Lung (tissue), 11 donors: ENCODE measurements at regions not wholly inside any gene's neighbourhood (a gene's known extent, or its start where the extent isn't known, plus 50 kb on each side); places are given as distances from the start of the nearest gene placed in this dataset.

Source experiments
- ATAC-seq: fragments of 200-7000 bp; cut with Tn5 transposase; one replicate; pipeline ENCODE4 v1.9.1; 2020; ENCODE audit warnings: moderate number of reproducible peaks; ENCODE audit not compliant: insufficient read depth, low FRiP score
- DNase-seq, 3 donors: peaks; one replicate each; pipeline ENCODE4 v3.0.0-alpha.2; 2013 to 2017
- H3K27ac ChIP-seq, 2 donors: one replicate each; pipeline ENCODE4 v1.5.1; 2013; ENCODE audit warnings: mild to moderate bottlenecking in 2 of 2, moderate library complexity in 2 of 2, control low read depth in 1 of 2, inconsistent platforms in 1 of 2, low read depth in 1 of 2, low read length in 1 of 2
- H3K27me3 ChIP-seq, 3 donors: one replicate each; pipeline ENCODE4 v1.5.1; 2013; ENCODE audit warnings: low read length in 2 of 3; ENCODE audit not compliant: control insufficient read depth in 3 of 3, insufficient read depth in 3 of 3
- H3K36me3 ChIP-seq, 4 donors: one replicate each; pipeline ENCODE4 v1.5.1; 2013; ENCODE audit warnings: low read length in 4 of 4, mild to moderate bottlenecking in 1 of 4, moderate library complexity in 1 of 4; ENCODE audit not compliant: control insufficient read depth in 4 of 4, insufficient read depth in 4 of 4
- H3K4me1 ChIP-seq, 5 donors: one replicate each; pipeline ENCODE4 v1.5.1; 2013; ENCODE audit warnings: low read length in 5 of 5, mild to moderate bottlenecking in 2 of 5, moderate library complexity in 1 of 5; ENCODE audit not compliant: control insufficient read depth in 5 of 5, insufficient read depth in 5 of 5
- H3K4me3 ChIP-seq: one replicate; pipeline ENCODE4 v1.5.1; 2013; ENCODE audit warnings: mild to moderate bottlenecking, control low read depth, moderate library complexity
- H3K9ac ChIP-seq, 2 donors: one replicate each; pipeline ENCODE4 v1.5.1; 2013; ENCODE audit warnings: low read length in 2 of 2, control low read depth in 1 of 2; ENCODE audit not compliant: insufficient read depth in 1 of 2
- H3K9me3 ChIP-seq, 4 donors: one replicate each; pipeline ENCODE4 v1.5.1; 2013; ENCODE audit warnings: low read length in 3 of 4, mild to moderate bottlenecking in 1 of 4, moderate library complexity in 1 of 4; ENCODE audit not compliant: control insufficient read depth in 4 of 4, insufficient read depth in 3 of 4
- CTCF ChIP-seq: IDR thresholded peaks from 2 replicates; pipeline ENCODE4 v1.5.1; 2012; ENCODE audit warnings: mild to moderate bottlenecking; ENCODE audit errors: control extremely low read depth, extremely low read depth
- WGBS, 2 donors: extraction: QIAGEN DNeasy Blood & Tissue Kit; methylation state at CpG; one replicate each; pipeline ENCODE4 v1.1.7; 2013; 5-methylcytosine and 5-hydroxymethylcytosine counted together
- donor health status: control.
- donor health status: control.
- donor health status: Bipolar disorder and iron deficiency.
- donor health status: healthy.
- donor health status: DM: yes; HTN: yes; CAD: no.

- DNase-seq, result peak; percentile 47 to 79 (median 48)
- Histone ChIP-seq H3K27ac (no peak overlapping the region), H3K36me3 (no peaks in the 10 kb centered on the region), H3K4me1 (peaks cover 0 to 22% (median 3%) of the 10 kb centered on the region in 5 donors), H3K4me3 (no peak overlapping the region), H3K9me3 (no peaks in the 10 kb centered on the region), H3K9ac (no peak overlapping the region), H3K27me3 (peaks cover 0 to 7% (median 0%) of the 10 kb centered on the region in 3 donors)
- TF ChIP-seq CTCF, result no peak
- 67 to 80% methylated on average over 2 of the region's 2 CpGs for WGBS, 2 donors
- no peak for ATAC-seq
These were observed 363.5 kb downstream of the BCOR start for GRCh38 chrX:39734174-39734776.

DNA sequence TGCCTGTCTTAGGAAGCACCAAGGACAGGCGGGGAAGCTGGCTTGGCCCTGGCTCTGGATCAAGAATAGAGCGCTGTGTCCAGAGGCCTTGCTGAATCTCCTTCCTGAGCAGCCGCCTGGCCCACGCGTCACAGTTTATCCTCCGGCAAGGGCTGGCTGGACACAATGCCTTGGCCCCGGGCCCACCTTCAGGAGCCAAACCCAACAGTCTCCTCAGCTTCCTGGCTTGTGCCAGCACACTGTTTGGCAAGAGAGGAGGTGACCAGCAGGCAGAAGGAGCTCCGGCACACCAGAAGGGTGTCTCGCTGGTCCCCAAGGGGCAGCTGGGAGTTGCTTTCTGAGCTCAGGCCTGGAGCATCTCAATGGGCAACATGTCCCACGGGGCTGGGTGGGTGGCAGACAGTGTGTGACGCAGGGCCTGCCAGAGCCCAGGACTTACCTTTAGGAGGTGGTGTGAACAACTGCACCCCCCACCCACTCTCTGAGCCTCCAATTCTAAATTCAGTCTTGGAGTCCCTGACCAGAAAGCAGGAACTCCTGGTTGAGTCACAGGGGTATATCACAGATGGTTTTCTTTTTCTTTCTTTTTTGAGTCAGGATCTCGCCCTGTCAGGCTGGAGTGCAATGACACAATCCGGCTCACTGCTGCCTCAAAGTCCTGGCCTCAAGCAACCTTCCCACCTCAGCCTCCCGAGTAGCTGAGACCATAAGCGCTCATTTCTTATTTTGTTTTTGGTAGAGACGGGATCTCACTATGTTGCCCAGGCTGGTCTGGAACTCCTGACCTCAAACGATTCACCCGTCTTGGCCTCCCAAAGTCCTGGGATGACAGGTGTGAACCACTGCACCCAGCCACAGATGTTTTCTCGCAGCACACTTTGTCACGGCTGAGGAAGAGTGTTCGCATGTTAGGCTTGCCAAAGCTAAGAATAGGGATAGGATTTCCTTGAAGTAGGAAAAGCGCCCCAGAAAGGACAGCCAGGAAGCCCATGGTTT, 361.2 kb downstream of the BCOR start:
- Histone ChIP-seq H3K9ac (no peak overlapping the region), H3K4me3 (no peak overlapping the region), H3K36me3 (no peaks in the 10 kb centered on the region), H3K4me1 (peaks cover 0 to 15% (median 3%) of the 10 kb centered on the region in 5 donors), H3K27me3 (peaks cover 0 to 8% (median 0%) of the 10 kb centered on the region in 3 donors), H3K9me3 (no peaks in the 10 kb centered on the region), H3K27ac (peak overlapping the region; percentile 18 to 36)
- peak; percentile 71 to 79 (median 76) for DNase-seq
- TF ChIP-seq CTCF, result no peak
- ATAC-seq, result peak; percentile 31
- 61 to 64% methylated on average over 21 to 22 of the region's 22 CpGs for WGBS, 2 donors

- H3K9me3 ChIP-seq, result no peaks in the 10 kb centered on the region
- ATAC-seq (no peak), DNase-seq (no peak)
- no peaks in the 10 kb centered on the region for H3K36me3 ChIP-seq
- H3K9ac ChIP-seq, result no peak overlapping the region
- H3K4me3 ChIP-seq, result no peak overlapping the region
- 78 to 84% methylated on average over 7 of the region's 7 CpGs for WGBS, 2 donors
- TF ChIP-seq CTCF, result no peak
- H3K27me3 ChIP-seq, result peaks cover 0 to 8% (median 0%) of the 10 kb centered on the region in 3 donors
- peaks cover 0 to 15% (median 0%) of the 10 kb centered on the region in 5 donors for H3K4me1 ChIP-seq
- no peak overlapping the region for H3K27ac ChIP-seq
These were observed 358.2 kb downstream of the BCOR start for GRCh38 chrX:39739585-39739984.
